Gastroesophageal sphincter (tissue), 3 donors: ENCODE measurements at regions not wholly inside any gene's neighbourhood (a gene's known extent, or its start where the extent isn't known, plus 50 kb on each side); places are given as distances from the start of the nearest gene placed in this dataset.

ENCODE experiments used
- CTCF ChIP-seq, 4 experiments: fragments of 200-600 bp in 2 of 4; fragments of 450-650 bp in 2 of 4; sonication (generic) in 1 of 4; IDR thresholded peaks; one replicate each; pipeline ENCODE4 v1.5.1; 2017 to 2019; ENCODE audit warnings: antibody characterized with exemption in 4 of 4, mild to moderate bottlenecking in 2 of 4, moderate library complexity in 2 of 4
- EP300 ChIP-seq: sonication (generic); formaldehyde crosslinking; IDR thresholded peaks from one replicate; pipeline ENCODE4 v1.6.1; 2017; ENCODE audit warnings: antibody characterized with exemption, mild to moderate bottlenecking
- POLR2A ChIP-seq, 2 donors: fragments of 450-650 bp; IDR thresholded peaks; one replicate each; pipeline ENCODE4 v1.6.1; 2017; ENCODE audit warnings: antibody characterized with exemption in 2 of 2, mild to moderate bottlenecking in 2 of 2, moderate library complexity in 1 of 2

- TF ChIP-seq CTCF (IDR thresholded peaks at IDR 0.05) (no peak), POLR2A (IDR thresholded peaks at IDR 0.05) (no peak), EP300 (no peak)
These were observed 224.1 kb upstream of the FAM3C start for GRCh38 chr7:121620206-121620605.
